DND-41 (cell line): ENCODE measurements at regions not wholly inside any gene's neighbourhood (a gene's known extent, or its start where the extent isn't known, plus 50 kb on each side); places are given as distances from the start of the nearest gene placed in this dataset.

Experiments
- EZH2 ChIP-seq: IDR thresholded peaks from 3 replicates; pipeline ENCODE4 v1.6.1; 2012; ENCODE audit warnings: borderline replicate concordance, low read depth, mild to moderate bottlenecking, moderate library complexity, low read length, inconsistent platforms; ENCODE audit not compliant: severe bottlenecking
- TF ChIP-seq, protein P1 (sequence below): IDR thresholded peaks from 2 replicates; pipeline ENCODE4 v1.5.1; 2012; ENCODE audit warnings: borderline replicate concordance, low read length, moderate library complexity, mild to moderate bottlenecking; ENCODE audit not compliant: poor library complexity, severe bottlenecking; ENCODE audit errors: extremely low read depth

DNA sequence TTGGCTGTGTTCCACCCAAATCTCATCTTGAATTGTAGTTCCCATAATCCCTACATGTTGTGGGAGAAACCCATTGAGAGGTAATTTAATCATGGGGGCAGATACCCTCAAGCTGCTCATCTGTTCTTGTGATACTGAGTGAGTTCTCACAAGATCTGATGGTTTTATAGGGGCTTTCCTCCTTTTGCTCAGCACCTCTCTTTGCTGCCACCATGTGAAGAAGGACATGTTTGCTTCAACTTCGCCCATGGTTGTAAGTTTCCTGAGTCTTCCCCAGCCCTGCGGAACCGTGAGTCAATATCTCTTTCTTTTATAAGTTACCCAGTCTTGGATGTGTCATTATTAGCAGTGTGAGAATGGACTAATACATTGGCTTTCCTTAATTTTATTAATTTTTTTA lies 527.8 kb downstream of the MDFIC start:
- TF ChIP-seq, protein P1, sequence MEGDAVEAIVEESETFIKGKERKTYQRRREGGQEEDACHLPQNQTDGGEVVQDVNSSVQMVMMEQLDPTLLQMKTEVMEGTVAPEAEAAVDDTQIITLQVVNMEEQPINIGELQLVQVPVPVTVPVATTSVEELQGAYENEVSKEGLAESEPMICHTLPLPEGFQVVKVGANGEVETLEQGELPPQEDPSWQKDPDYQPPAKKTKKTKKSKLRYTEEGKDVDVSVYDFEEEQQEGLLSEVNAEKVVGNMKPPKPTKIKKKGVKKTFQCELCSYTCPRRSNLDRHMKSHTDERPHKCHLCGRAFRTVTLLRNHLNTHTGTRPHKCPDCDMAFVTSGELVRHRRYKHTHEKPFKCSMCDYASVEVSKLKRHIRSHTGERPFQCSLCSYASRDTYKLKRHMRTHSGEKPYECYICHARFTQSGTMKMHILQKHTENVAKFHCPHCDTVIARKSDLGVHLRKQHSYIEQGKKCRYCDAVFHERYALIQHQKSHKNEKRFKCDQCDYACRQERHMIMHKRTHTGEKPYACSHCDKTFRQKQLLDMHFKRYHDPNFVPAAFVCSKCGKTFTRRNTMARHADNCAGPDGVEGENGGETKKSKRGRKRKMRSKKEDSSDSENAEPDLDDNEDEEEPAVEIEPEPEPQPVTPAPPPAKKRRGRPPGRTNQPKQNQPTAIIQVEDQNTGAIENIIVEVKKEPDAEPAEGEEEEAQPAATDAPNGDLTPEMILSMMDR = peak; percentile 21
- TF ChIP-seq EZH2 = no peak
